ENCODE measurements at regions not wholly inside any gene's neighbourhood (a gene's known extent, or its start where the extent isn't known, plus 50 kb on each side); places are given as distances from the start of the nearest gene placed in this dataset.
"Not testable (repeated sequence)": the region's sequence is repeated elsewhere in the genome, so short reads cannot be mapped to it uniquely, and the experiment has no call there.

- H3K9me3 ChIP-seq (ENCODE audit: insufficient read depth in 2 of 2, low read depth in 1 of 2, low read length in 1 of 2); DNase-seq (ENCODE audit: low read depth in 1 of 2, low spot score in 2 of 2); H3K79me1 ChIP-seq (ENCODE audit: low read depth, low read length); H4K8ac ChIP-seq (ENCODE audit: extremely low read depth, insufficient read depth, low read length); H2BK20ac ChIP-seq (ENCODE audit: low read length); H3K4me1 ChIP-seq (replicated peaks in 1 of 4; ENCODE audit: control insufficient read depth in 3 of 4, insufficient read depth in 4 of 4, low read length in 3 of 4); H4K5ac ChIP-seq (ENCODE audit: insufficient read length, low read depth, low read length); H2BK5ac ChIP-seq (ENCODE audit: low read depth, low read length); H3K23ac ChIP-seq (ENCODE audit: insufficient read length); H2BK15ac ChIP-seq (ENCODE audit: low read length); CTCF ChIA-PET (ENCODE audit: partially characterized antibody); H3K4me3 ChIP-seq (ENCODE audit: extremely low read depth in 1 of 4, insufficient read depth in 2 of 4, low read depth in 3 of 4, low read length in 4 of 4); H3K4ac ChIP-seq (replicated peaks; ENCODE audit: insufficient read length, low read depth, low read length); H2BK12ac ChIP-seq (ENCODE audit: low read depth, low read length); H3K4me2 ChIP-seq (ENCODE audit: insufficient read depth in 1 of 2, low read depth in 2 of 2, low read length in 2 of 2); FAIRE-seq; H3K23me2 ChIP-seq (ENCODE audit: low read depth, low read length); H3K9ac ChIP-seq (replicated peaks in 1 of 4; ENCODE audit: extremely low read depth in 1 of 4, low read depth in 3 of 4, low read length in 3 of 4); H2AFZ ChIP-seq (ENCODE audit: low read length); H4K91ac ChIP-seq (replicated peaks; ENCODE audit: insufficient read length, low read length); H2BK120ac ChIP-seq (replicated peaks; ENCODE audit: low read depth, low read length); H3K27ac ChIP-seq (ENCODE audit: low read depth, low read length); POLR2A ChIA-PET (ENCODE audit: partially characterized antibody); H3K56ac ChIP-seq (replicated peaks; ENCODE audit: insufficient read length, low read depth, low read length); H4K20me1 ChIP-seq (replicated peaks in 1 of 2; ENCODE audit: control insufficient read depth in 1 of 2, insufficient read depth in 2 of 2, low read length in 2 of 2); H3K27me3 ChIP-seq (replicated peaks in 1 of 4; ENCODE audit: control insufficient read depth in 3 of 4, extremely low read depth in 1 of 4, insufficient read depth in 3 of 4, low read length in 3 of 4); H3K18ac ChIP-seq (ENCODE audit: extremely low read depth, low read length); H3K14ac ChIP-seq (ENCODE audit: insufficient read length); H3K79me2 ChIP-seq (ENCODE audit: control insufficient read depth in 1 of 2, insufficient read depth in 2 of 2, low read length in 2 of 2); H3K36me3 ChIP-seq (ENCODE audit: control insufficient read depth in 2 of 4, insufficient read depth in 4 of 4, low read length in 3 of 4); H2AK5ac ChIP-seq (ENCODE audit: low read depth, low read length): not testable (repeated sequence)
- 73% methylated on average over 3 of the region's 4 CpGs; no CpG with 5 or more reads in 1 of the 2 experiments for WGBS, 2 experiments (ENCODE audit: extremely low coverage in 1 of 2, insufficient coverage in 1 of 2, insufficient read length in 1 of 2, insufficient replicate concordance in 2 of 2, low coverage in 1 of 2, low lambda C conversion rate in 2 of 2, missing lambda C conversion rate in 1 of 2)
These were observed 184.9 kb downstream of the ZNF92 start for GRCh38 chr7:65558584-65558983.

GRCh38 chr7:65561786-65562372 is 188.2 kb downstream of the ZNF92 start:
- H3K4ac ChIP-seq (replicated peaks; ENCODE audit: insufficient read length, low read depth, low read length); H3K79me2 ChIP-seq (ENCODE audit: control insufficient read depth in 1 of 2, insufficient read depth in 2 of 2, low read length in 2 of 2); H2BK12ac ChIP-seq (ENCODE audit: low read depth, low read length); H3K4me3 ChIP-seq (ENCODE audit: extremely low read depth in 1 of 4, insufficient read depth in 2 of 4, low read depth in 3 of 4, low read length in 4 of 4); H3K23ac ChIP-seq (ENCODE audit: insufficient read length); H4K20me1 ChIP-seq (replicated peaks in 1 of 2; ENCODE audit: control insufficient read depth in 1 of 2, insufficient read depth in 2 of 2, low read length in 2 of 2); H3K9me3 ChIP-seq (ENCODE audit: insufficient read depth in 2 of 2, low read depth in 1 of 2, low read length in 1 of 2); H3K14ac ChIP-seq (ENCODE audit: insufficient read length); POLR2A ChIA-PET (ENCODE audit: partially characterized antibody); H4K5ac ChIP-seq (ENCODE audit: insufficient read length, low read depth, low read length); H3K18ac ChIP-seq (ENCODE audit: extremely low read depth, low read length); H3K27ac ChIP-seq (ENCODE audit: low read depth, low read length); H3K4me2 ChIP-seq (ENCODE audit: insufficient read depth in 1 of 2, low read depth in 2 of 2, low read length in 2 of 2); FAIRE-seq; H2BK5ac ChIP-seq (ENCODE audit: low read depth, low read length); H2BK15ac ChIP-seq (ENCODE audit: low read length); H2AK5ac ChIP-seq (ENCODE audit: low read depth, low read length); H4K8ac ChIP-seq (ENCODE audit: extremely low read depth, insufficient read depth, low read length); H2BK120ac ChIP-seq (replicated peaks; ENCODE audit: low read depth, low read length); H3K23me2 ChIP-seq (ENCODE audit: low read depth, low read length); H2BK20ac ChIP-seq (ENCODE audit: low read length); H3K9ac ChIP-seq (replicated peaks in 1 of 4; ENCODE audit: extremely low read depth in 1 of 4, low read depth in 3 of 4, low read length in 3 of 4); H2AFZ ChIP-seq (ENCODE audit: low read length); H3K4me1 ChIP-seq (replicated peaks in 1 of 4; ENCODE audit: control insufficient read depth in 3 of 4, insufficient read depth in 4 of 4, low read length in 3 of 4); H4K91ac ChIP-seq (replicated peaks; ENCODE audit: insufficient read length, low read length); CTCF ChIA-PET (ENCODE audit: partially characterized antibody); H3K27me3 ChIP-seq (replicated peaks in 1 of 4; ENCODE audit: control insufficient read depth in 3 of 4, extremely low read depth in 1 of 4, insufficient read depth in 3 of 4, low read length in 3 of 4); H3K56ac ChIP-seq (replicated peaks; ENCODE audit: insufficient read length, low read depth, low read length); H3K36me3 ChIP-seq (ENCODE audit: control insufficient read depth in 2 of 4, insufficient read depth in 4 of 4, low read length in 3 of 4); DNase-seq (ENCODE audit: low read depth in 1 of 2, low spot score in 2 of 2); H3K79me1 ChIP-seq (ENCODE audit: low read depth, low read length): not testable (repeated sequence)
- 85% methylated on average over 5 of the region's 6 CpGs; no CpG with 5 or more reads in 1 of the 2 experiments for WGBS, 2 experiments (ENCODE audit: extremely low coverage in 1 of 2, insufficient coverage in 1 of 2, insufficient read length in 1 of 2, insufficient replicate concordance in 2 of 2, low coverage in 1 of 2, low lambda C conversion rate in 2 of 2, missing lambda C conversion rate in 1 of 2)

Data from H1 (cell line).